ENCODE measurements at regions not wholly inside any gene's neighbourhood (a gene's known extent, or its start where the extent isn't known, plus 50 kb on each side); places are given as distances from the start of the nearest gene placed in this dataset.
A peak's percentile ranks its signal among the peaks of the same experiment; 100 is the strongest.

- no peak overlapping the region for H3K4me3 Mint-ChIP-seq (ENCODE audit: unreplicated experiment)
- DNase-seq (ENCODE audit: unreplicated experiment) = no peak
- no peak for TF ChIP-seq CTCF (IDR thresholded peaks at IDR 0.05; ENCODE audit: unreplicated experiment)
- intact Hi-C loops (cut with micrococcal nuclease) = loop anchor here (5.0 kb wide), 2 partner anchors 266 to 949 kb away; no protein-coding TSS in a partner anchor
- no peaks in the 10 kb centered on the region for H3K36me3 Mint-ChIP-seq (ENCODE audit: insufficient read depth, unreplicated experiment)
- ChIA-PET POLR2A (no interaction called here), CTCF (interaction anchor here (0.6 to 5.5 kb wide), 15 partner anchors 10 to 1921 kb away, joined by 3 to 108 read pairs (median 3); no protein-coding TSS in a partner anchor)
- H3K27me3 Mint-ChIP-seq (ENCODE audit: insufficient read depth, unreplicated experiment) = peaks cover 33% of the 10 kb centered on the region
- peak overlapping the region; percentile 55 for H3K27ac Mint-ChIP-seq (ENCODE audit: low read depth, unreplicated experiment)
- BruUV-seq (replicated peaks) = no TSS peak
- no peaks in the 10 kb centered on the region for H3K4me1 Mint-ChIP-seq (ENCODE audit: insufficient read depth, unreplicated experiment)
- no peaks in the 10 kb centered on the region for H3K9me3 Mint-ChIP-seq (ENCODE audit: unreplicated experiment)
Observed at GRCh38 chr20:60213126-60213893, 255.1 kb downstream of the CDH26 start.

GRCh38 chr20:60214901-60215815 is 256.9 kb downstream of the CDH26 start:
- H3K27ac Mint-ChIP-seq (ENCODE audit: low read depth, unreplicated experiment) = no peak overlapping the region
- no peak overlapping the region for H3K4me3 Mint-ChIP-seq (ENCODE audit: unreplicated experiment)
- no TSS peak for BruUV-seq (replicated peaks)
- intact Hi-C loops (cut with micrococcal nuclease) = loop anchor here (5.0 kb wide), 2 partner anchors 268 to 947 kb away; no protein-coding TSS in a partner anchor
- H3K36me3 Mint-ChIP-seq (ENCODE audit: insufficient read depth, unreplicated experiment) = no peaks in the 10 kb centered on the region
- TF ChIP-seq CTCF (IDR thresholded peaks at IDR 0.05; ENCODE audit: unreplicated experiment) = no peak
- no peaks in the 10 kb centered on the region for H3K4me1 Mint-ChIP-seq (ENCODE audit: insufficient read depth, unreplicated experiment)
- CTCF ChIA-PET = interaction anchor here (0.6 to 1.7 kb wide), 8 partner anchors 34 to 1682 kb away, joined by 3 to 5 read pairs (median 3); no protein-coding TSS in a partner anchor
- no peak for DNase-seq (ENCODE audit: unreplicated experiment)
- POLR2A ChIA-PET = no interaction called here
- peaks cover 32% of the 10 kb centered on the region for H3K27me3 Mint-ChIP-seq (ENCODE audit: insufficient read depth, unreplicated experiment)
- no peaks in the 10 kb centered on the region for H3K9me3 Mint-ChIP-seq (ENCODE audit: unreplicated experiment)

GRCh38 chr20:60215816-60216730 is 257.9 kb downstream of the CDH26 start:
- no peak for DNase-seq (ENCODE audit: unreplicated experiment)
- no TSS peak for BruUV-seq (replicated peaks)
- no peaks in the 10 kb centered on the region for H3K36me3 Mint-ChIP-seq (ENCODE audit: insufficient read depth, unreplicated experiment)
- no peak overlapping the region for H3K27ac Mint-ChIP-seq (ENCODE audit: low read depth, unreplicated experiment)
- H3K27me3 Mint-ChIP-seq (ENCODE audit: insufficient read depth, unreplicated experiment) = peaks cover 37% of the 10 kb centered on the region
- ChIA-PET POLR2A (no interaction called here), CTCF (interaction anchor here (0.5 to 1.7 kb wide), 8 partner anchors 11 to 1681 kb away, joined by 3 to 5 read pairs (median 3); no protein-coding TSS in a partner anchor)
- no peaks in the 10 kb centered on the region for H3K9me3 Mint-ChIP-seq (ENCODE audit: unreplicated experiment)
- no peak overlapping the region for H3K4me3 Mint-ChIP-seq (ENCODE audit: unreplicated experiment)
- no peak for TF ChIP-seq CTCF (IDR thresholded peaks at IDR 0.05; ENCODE audit: unreplicated experiment)
- H3K4me1 Mint-ChIP-seq (ENCODE audit: insufficient read depth, unreplicated experiment) = no peaks in the 10 kb centered on the region
- intact Hi-C loops (cut with micrococcal nuclease) = no loop called here
